GM19395 (cell line): ENCODE measurements at regions not wholly inside any gene's neighbourhood (a gene's known extent, or its start where the extent isn't known, plus 50 kb on each side); places are given as distances from the start of the nearest gene placed in this dataset.

Experiments used
- ATAC-seq: cut with Tn5 transposase; IDR thresholded peaks from one replicate; pipeline ENCODE4 v1.9.1; 2021; ENCODE audit warnings: mild to moderate bottlenecking, moderate library complexity; ENCODE audit not compliant: unreplicated experiment

DNA sequence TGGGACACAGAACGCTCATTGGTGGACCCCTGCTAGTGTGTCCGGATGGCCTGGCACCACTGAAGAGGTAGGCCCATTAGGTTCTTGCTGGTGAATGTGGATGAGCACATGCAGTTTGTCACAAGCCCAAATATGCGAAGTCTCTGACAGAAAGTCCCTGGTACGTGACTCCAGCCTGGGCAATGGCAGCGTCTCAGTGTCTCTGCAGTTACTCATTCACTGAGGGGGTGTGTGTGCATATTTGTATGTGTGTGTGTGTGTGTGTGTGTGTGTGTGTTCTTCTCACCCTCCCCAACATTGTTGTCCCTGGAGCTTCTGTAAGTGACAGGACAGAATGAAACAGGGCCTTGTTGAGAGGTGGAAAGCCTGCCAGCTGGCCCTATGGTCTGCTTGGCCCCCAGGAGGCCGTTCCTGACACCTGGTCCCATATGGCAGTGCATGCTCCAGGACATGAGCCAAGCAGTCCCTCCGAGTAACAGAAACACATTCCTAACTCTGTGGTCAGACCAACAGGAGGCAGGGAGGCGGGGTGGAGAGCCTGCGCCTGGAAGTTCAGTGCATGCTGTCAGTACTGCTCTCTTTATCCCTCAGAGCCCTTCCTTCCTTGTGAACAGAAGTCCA is 169.9 kb downstream of the SLC28A3 start:
- no peak for ATAC-seq

- no peak for ATAC-seq
These were observed 166.6 kb downstream of the SLC28A3 start for GRCh38 chr9:84173961-84174360.

GRCh38 chr9:84174486-84174885 is 166.1 kb downstream of the SLC28A3 start:
- ATAC-seq: no peak

DNA sequence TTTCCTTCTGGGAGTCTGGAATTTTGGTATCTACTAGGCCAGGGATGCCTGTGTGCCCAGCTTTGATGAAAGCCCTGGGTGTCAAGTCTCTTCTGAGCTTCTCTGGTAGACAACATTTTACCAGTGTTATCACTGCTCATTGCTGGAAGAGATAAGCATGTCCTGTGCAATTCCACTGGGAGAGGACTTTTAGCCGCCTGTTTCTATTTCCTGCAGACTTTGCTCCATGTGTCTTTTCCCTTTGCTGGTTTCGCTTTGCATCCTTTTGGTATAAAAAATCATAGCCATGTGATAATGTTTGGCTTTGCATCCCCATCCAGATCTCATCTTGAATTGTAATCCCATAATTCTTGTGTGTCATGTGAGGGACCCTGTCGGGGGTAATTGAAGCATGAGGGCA is 163.2 kb downstream of the SLC28A3 start:
- ATAC-seq: no peak

DNA sequence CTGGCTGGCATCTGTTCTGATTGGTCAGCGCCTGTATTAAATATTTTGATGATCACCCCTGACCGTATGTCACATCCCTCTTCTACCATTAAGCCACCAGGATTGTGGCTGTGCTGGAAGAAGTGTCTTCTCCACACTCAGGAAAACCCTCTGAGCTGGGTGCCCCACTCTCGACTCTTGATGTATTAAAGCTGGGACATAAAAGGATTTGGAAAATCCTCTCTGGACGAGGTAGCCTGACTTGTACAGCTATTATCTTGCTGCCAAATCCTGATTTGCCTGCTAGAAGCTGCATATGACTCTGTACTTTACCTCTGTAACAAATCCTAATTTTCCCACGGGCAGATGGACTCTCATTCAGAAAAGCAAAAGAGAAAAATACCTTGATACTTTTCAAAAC is 161.0 kb downstream of the SLC28A3 start:
- no peak for ATAC-seq

DNA sequence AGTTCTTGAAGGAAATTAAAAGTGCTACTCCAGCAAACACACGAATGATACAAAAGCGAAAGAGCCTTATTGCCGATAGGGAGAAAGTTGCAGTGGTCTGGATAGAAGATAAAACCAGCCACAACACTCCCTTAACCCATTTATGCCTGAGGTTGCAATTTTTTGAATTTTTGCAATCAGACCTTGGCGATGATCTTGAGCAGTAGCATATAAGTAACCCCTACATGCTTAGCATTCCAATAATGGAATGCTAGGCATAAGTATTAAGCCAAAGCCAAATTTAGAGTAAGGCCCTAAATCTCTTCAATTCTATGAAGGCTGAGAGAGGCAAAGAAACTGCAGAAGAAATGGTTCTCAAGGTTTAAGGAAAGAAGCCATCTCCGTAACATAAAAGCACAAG is 153.5 kb downstream of the SLC28A3 start:
- no peak for ATAC-seq

- ATAC-seq: no peak
These were observed 150.7 kb downstream of the SLC28A3 start for GRCh38 chr9:84189904-84190303.

DNA sequence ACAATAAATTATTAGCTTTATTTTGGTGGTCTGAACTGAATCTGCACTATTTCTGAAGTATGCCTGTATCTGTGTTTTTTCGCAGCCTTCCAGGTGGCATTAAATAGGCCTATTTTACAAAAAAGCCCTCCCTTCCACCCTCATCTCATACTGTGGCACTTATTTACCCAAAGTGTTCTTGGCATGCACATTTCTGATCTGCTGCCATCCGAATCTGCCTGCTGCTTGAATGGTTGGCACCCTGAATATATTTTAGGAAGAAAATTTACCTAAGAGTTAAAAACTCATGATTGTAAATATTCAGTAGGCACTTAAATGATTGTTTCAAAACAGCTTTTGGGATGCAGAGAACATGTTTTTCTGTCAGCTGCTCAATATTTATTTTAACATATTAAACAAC is 150.1 kb downstream of the SLC28A3 start:
- ATAC-seq: no peak

GRCh38 chr9:84206801-84207370 is 133.7 kb downstream of the SLC28A3 start:
- ATAC-seq: no peak

- ATAC-seq: no peak
These were observed 133.0 kb downstream of the SLC28A3 start for GRCh38 chr9:84207491-84207951.

- ATAC-seq: no peak
These were observed 128.3 kb downstream of the SLC28A3 start for GRCh38 chr9:84212246-84212645.

- ATAC-seq: no peak
These were observed 127.6 kb downstream of the SLC28A3 start for GRCh38 chr9:84212982-84213381.

DNA sequence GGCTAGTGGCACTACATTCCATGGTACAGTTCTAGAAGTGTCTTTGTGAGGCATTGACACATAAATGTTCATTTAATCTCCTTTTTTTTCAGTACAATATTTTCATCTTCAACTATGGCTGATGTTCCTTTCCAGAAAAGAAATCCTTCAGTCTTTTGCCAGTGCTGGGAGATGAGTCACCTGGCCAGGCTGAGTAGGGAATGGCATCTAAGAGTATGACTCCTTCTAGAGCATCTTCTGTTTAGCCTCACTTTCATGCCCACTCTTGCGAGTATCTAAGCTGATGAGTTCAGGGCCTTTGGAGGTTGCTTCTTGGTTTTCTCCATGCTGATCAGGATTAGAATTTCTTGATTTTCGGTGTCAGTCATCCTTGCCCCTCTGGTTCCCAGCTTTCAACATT is 124.4 kb downstream of the SLC28A3 start:
- ATAC-seq: no peak

DNA sequence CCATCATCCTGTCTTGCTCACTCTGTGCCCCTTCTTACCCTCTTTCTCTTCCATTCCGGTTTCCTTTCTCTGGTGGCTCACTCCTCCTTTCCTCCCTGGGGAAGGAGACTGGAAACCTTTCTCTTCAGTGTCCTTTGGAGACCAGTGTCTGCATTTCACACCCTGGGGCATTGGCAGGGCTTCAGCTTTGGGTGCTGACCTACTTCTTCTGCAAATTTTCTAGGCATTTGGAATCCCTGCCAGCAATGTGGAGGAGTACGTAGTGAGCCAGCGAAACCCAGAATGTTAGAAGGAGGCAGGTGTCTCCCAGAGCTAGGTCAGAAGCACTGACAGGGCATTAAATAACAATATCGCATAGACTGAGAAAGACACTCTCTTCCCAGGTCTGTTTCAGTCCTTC is 122.2 kb downstream of the SLC28A3 start:
- no peak for ATAC-seq

- no peak for ATAC-seq
These were observed 116.3 kb downstream of the SLC28A3 start for GRCh38 chr9:84224246-84224645.
